Esophagus (tissue), 2 donors: ENCODE measurements at regions not wholly inside any gene's neighbourhood (a gene's known extent, or its start where the extent isn't known, plus 50 kb on each side); places are given as distances from the start of the nearest gene placed in this dataset.
"Not testable (repeated sequence)": the region's sequence is repeated elsewhere in the genome, so short reads cannot be mapped to it uniquely, and the experiment has no call there.

Experiments
- H3K27ac ChIP-seq, 2 donors: one replicate each; pipeline ENCODE4 v1.5.1; 2013; ENCODE audit warnings: low read depth in 2 of 2, mild to moderate bottlenecking in 2 of 2, inconsistent platforms in 1 of 2, low read length in 1 of 2, moderate library complexity in 1 of 2
- H3K27me3 ChIP-seq, 2 donors: one replicate each; pipeline ENCODE4 v1.6.1; 2013; ENCODE audit warnings: low read length in 2 of 2, control low read depth in 1 of 2, mild to moderate bottlenecking in 1 of 2; ENCODE audit not compliant: insufficient read depth in 2 of 2, control insufficient read depth in 1 of 2
- H3K36me3 ChIP-seq, 2 donors: one replicate each; pipeline ENCODE4 v1.6.1; 2013; ENCODE audit warnings: low read length in 1 of 2; ENCODE audit not compliant: control insufficient read depth in 2 of 2, insufficient read depth in 2 of 2
- H3K4me1 ChIP-seq, 2 donors: one replicate each; pipeline ENCODE4 v1.6.1; 2013; ENCODE audit warnings: low read length in 1 of 2; ENCODE audit not compliant: control insufficient read depth in 2 of 2, insufficient read depth in 2 of 2
- H3K4me3 ChIP-seq, 2 donors: one replicate each; pipeline ENCODE4 v1.5.1; 2013; ENCODE audit warnings: low read length in 2 of 2, mild to moderate bottlenecking in 2 of 2, low read depth in 1 of 2, moderate library complexity in 1 of 2
- H3K9me3 ChIP-seq, 2 donors: one replicate each; pipeline ENCODE4 v1.6.1; 2013; ENCODE audit warnings: mild to moderate bottlenecking in 2 of 2, low read depth in 1 of 2, low read length in 1 of 2, moderate library complexity in 1 of 2; ENCODE audit not compliant: control insufficient read depth in 2 of 2, insufficient read depth in 1 of 2
- WGBS, 2 donors: extraction: QIAGEN DNeasy Blood & Tissue Kit; methylation state at CpG; one replicate each; pipeline ENCODE4 v1.1.7; 2013; 5-methylcytosine and 5-hydroxymethylcytosine counted together
- donor health status: healthy with polysubstance abuse.
- donor health status: Bipolar disorder and iron deficiency.

DNA sequence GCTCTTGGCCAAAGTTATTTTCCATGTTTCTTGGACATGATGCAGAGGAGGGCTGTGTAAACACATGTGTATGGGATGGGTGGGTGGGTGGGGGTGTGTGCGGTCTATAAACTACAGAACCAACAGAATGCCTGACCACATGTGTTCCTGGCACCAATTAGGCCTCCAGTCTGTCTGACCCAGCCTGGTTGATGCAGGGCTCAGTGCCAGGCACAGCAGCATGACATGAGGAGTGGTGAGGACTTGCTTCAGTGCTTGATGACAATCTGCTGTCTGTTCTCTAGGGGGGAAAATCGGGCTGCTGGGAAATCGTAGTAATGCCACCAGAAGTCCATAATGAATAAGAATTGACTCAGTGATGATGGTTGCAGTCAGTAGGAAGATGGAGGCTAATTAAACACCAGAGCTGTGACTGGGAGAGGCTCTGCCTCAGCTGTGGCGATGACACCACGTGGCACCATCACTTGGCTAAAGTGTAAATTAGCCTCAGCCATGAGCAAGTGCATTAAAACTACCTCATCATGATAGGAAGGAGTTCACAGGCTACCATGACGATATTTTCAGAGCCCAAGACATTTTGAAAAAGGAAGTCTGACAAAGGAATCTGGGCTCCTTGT is 260.1 kb upstream of the PODXL start:
- 78 to 81% methylated on average over 6 of the region's 6 CpGs for WGBS, 2 donors
- H3K27ac ChIP-seq: no peak overlapping the region

DNA sequence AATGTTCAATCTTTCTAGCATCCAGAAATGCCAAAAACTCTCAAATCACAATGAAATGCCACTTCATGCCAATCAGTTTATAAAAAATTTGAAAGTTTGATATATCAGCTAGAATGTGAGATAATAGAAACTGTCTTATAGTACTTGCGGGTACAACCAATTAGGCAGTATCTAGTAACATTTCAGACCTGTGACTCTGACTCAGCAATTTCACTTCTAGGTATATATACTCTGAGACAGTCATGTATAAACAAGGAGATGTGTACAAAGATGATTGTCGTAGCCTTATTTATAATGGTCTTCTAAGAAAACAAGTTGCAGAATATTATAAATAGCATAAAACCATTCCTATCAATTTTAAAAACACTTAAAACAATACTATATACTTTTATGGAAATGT is 252.3 kb upstream of the PODXL start:
- Histone ChIP-seq H3K4me1 (no peaks in the 10 kb centered on the region), H3K27ac (no peak overlapping the region), H3K27me3 (no peaks in the 10 kb centered on the region), H3K4me3 (no peak overlapping the region), H3K36me3 (no peaks in the 10 kb centered on the region), H3K9me3 (no peaks in the 10 kb centered on the region)
- WGBS, 2 donors: 82 to 89% methylated on average over 2 of the region's 2 CpGs

More for the DNA sequence above, 260.1 kb upstream of the PODXL start:
- Histone ChIP-seq H3K4me3 (no peak overlapping the region), H3K9me3 (no peaks in the 10 kb centered on the region), H3K36me3 (no peaks in the 10 kb centered on the region), H3K27me3 (no peaks in the 10 kb centered on the region), H3K4me1 (no peaks in the 10 kb centered on the region)

DNA sequence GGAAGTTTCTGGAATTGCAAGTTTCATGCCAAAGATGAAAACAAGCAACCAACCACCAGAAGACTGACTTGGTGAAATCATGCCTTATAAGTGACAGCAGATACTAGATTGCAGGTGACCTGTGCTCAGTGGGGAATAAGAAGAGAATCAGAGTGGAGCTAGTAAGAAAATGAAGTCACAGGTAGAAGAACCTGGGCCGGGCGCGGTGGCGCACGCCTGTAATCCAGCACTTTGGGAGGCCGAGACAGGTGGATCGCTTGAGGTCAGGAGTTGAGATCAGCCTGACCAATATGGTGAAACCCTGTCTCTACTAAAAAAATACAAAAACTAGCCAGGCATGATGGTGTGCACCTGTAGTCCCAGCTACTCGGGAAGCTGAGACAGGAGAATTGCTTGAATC is 251.7 kb upstream of the PODXL start:
- 87 to 91% methylated on average over 8 of the region's 8 CpGs for WGBS, 2 donors
- not testable (repeated sequence) for H3K4me1 ChIP-seq, H3K9me3 ChIP-seq, H3K36me3 ChIP-seq, H3K27me3 ChIP-seq, H3K27ac ChIP-seq, H3K4me3 ChIP-seq

DNA sequence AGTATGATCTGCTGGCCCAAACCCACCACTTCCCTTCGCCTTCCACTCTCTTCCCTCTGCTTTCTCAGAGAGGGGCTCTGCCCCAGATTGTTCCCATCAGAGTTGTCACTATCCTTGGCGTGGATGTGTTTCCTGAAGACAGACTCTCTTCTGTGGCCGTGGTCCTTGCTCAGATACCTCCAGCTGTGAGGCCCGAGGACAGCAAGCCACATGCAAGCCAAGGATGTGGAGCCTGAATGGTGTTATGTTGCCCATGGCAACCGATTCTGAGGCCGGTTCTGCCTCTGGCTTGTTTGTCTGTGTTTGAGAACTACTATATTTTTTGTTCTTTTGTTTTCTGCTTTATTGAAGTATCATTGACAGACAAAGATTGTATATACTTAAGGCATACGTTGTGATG is 247.4 kb upstream of the PODXL start:
- WGBS, 2 donors: 61 to 66% methylated on average over 7 of the region's 7 CpGs
- Histone ChIP-seq H3K9me3 (no peaks in the 10 kb centered on the region), H3K4me1 (no peaks in the 10 kb centered on the region), H3K27ac (no peak overlapping the region), H3K36me3 (no peaks in the 10 kb centered on the region), H3K27me3 (no peaks in the 10 kb centered on the region), H3K4me3 (no peak overlapping the region)

DNA sequence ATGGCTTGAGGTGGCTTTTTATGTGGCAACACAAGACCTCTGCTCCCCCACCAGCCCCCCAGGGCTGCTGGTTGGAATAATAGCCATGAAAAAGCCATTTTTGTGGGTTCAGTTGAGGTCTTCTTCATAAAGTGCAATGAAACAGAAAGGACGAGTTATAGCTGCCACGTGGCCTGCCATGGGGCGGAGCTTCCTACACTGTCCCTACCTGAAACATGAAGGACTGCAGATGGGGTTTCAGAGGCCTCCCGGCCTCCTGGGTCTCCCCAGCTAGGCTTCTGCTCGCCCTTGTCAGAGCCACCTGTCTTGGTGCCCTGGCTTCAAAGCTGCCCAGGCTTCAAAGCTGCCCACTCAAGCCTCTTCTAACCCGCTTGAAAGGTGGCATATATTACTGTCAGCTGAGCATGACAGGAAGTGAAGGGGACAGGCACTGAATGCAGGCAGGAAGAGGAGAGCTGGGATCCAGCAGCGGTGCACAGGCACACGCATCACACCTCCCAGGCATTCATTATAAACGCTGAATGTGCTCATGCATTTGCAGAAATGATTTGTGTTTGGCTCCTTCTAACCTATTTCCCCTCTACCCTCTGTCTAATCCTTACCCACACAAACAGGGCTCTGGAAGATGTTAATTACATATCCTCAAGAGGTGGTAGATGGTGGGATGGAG is 245.9 kb upstream of the PODXL start:
- H3K4me1 ChIP-seq: no peaks in the 10 kb centered on the region
- H3K27ac ChIP-seq: no peak overlapping the region
- no peaks in the 10 kb centered on the region for H3K36me3 ChIP-seq
- no peaks in the 10 kb centered on the region for H3K27me3 ChIP-seq
- no peaks in the 10 kb centered on the region for H3K9me3 ChIP-seq
- 80% methylated on average over 9 of the region's 9 CpGs for WGBS, 2 donors
- H3K4me3 ChIP-seq: no peak overlapping the region

DNA sequence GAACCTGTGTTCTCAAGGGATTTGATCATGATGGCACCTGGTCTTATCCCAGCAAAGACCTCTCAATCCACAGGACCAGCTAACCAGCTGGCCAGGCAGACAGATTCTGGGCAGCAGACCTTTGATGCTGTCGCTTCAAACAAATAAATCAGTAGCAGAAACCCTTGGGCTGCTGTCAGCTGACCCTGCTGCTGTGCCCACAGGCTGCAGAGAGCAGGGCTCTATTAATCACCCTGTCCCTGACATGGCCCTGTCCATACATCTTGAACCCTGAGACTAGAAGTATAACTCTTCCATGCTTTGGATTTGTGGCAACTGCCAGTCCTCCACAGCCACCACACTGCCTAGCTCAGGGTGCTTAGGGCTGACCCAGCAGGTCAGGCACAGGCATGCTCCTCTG is 244.1 kb upstream of the PODXL start:
- Histone ChIP-seq H3K4me1 (no peaks in the 10 kb centered on the region), H3K9me3 (no peaks in the 10 kb centered on the region), H3K27ac (no peak overlapping the region), H3K4me3 (no peak overlapping the region), H3K36me3 (no peaks in the 10 kb centered on the region), H3K27me3 (no peaks in the 10 kb centered on the region)
- WGBS, 2 donors: 47 to 64% methylated on average over 1 of the region's 1 CpG

DNA sequence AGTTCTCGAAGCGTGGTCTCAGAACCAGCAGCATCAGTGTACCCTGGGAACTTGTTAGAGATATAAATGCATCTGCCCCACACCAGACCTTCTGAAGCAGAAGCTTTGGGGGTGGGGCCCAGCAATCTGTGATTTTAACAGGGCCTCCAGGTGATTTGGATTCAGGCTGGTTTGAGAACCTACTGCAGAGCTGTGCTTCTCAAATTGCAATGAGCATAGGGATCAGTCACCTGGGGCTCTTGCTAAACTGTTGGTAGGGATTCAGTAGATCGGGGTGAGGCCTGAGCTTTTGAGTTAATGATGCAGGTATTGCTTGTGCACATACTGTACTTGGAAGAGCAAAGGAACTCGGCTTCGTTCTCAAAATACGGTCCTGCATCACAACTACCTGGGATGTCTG is 243.6 kb upstream of the PODXL start:
- H3K4me1 ChIP-seq: no peaks in the 10 kb centered on the region
- no peak overlapping the region for H3K27ac ChIP-seq
- no peaks in the 10 kb centered on the region for H3K36me3 ChIP-seq
- 71 to 77% methylated on average over 6 of the region's 6 CpGs for WGBS, 2 donors
- H3K4me3 ChIP-seq: no peak overlapping the region
- H3K9me3 ChIP-seq: no peaks in the 10 kb centered on the region
- no peaks in the 10 kb centered on the region for H3K27me3 ChIP-seq

DNA sequence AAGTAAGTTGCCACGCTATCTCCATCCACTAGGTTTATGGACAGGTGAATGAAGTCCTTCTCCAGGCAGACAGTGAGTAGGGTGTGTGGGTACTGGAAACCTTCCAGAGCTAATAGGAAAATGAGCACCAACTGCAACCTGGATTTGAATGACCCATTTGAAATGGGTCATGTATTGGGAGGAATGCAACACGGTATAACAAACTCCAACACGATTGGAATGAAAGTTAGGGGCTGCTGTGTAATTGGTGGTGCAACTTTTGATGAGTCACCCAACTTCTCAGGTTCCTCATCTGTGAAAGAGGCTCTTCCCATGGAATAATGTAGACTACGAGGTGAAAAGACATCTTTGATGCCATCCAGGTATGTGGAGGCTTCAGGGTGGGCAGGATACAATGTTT is 241.4 kb upstream of the PODXL start:
- Histone ChIP-seq H3K36me3 (no peaks in the 10 kb centered on the region), H3K4me3 (no peak overlapping the region), H3K9me3 (no peaks in the 10 kb centered on the region), H3K4me1 (no peaks in the 10 kb centered on the region), H3K27ac (no peak overlapping the region), H3K27me3 (no peaks in the 10 kb centered on the region)
- WGBS, 2 donors: 69 to 72% methylated on average over 4 of the region's 4 CpGs

DNA sequence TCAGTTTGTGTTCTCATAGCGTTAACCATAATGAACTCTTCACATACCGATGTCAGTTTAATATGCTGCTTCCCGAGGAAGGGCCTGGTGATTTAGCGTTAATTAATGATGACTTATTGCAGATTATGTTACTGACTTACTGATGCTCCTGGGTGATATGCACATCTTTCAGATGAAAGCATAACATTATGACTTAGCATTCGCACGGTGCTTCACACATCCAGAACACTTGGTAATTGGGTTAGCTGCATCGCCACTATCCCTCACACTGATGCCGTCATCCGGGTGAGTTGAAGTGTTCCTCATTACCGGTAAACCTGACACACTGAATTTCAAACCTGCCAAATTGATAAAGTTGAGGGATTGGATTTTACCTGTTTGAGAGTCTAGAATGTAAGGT is 239.0 kb upstream of the PODXL start:
- no peaks in the 10 kb centered on the region for H3K27me3 ChIP-seq
- no peak overlapping the region for H3K4me3 ChIP-seq
- WGBS, 2 donors: 81% methylated on average over 10 of the region's 10 CpGs
- H3K36me3 ChIP-seq: no peaks in the 10 kb centered on the region
- H3K27ac ChIP-seq: no peak overlapping the region
- no peaks in the 10 kb centered on the region for H3K4me1 ChIP-seq
- no peaks in the 10 kb centered on the region for H3K9me3 ChIP-seq

DNA sequence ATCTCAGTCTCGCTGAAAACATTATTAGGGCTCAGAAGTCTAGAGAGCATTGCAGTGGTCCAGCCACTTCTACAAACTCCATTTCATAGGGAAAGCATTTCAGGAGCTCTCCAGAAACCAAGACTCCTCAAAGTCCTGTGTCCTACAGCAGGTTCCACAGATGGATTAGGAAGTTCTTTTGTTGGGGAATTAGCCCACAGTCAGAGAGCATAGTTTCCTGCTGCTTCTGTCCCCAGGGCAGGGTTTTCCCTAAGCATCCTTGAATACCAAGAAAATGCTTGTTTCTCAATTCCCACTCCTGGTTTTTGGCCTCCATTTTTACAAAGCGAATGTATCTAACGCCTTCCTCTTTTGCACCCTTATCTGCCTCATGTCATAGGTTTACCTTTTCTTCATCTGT is 235.9 kb upstream of the PODXL start:
- no peak overlapping the region for H3K4me3 ChIP-seq
- H3K4me1 ChIP-seq: no peaks in the 10 kb centered on the region
- H3K9me3 ChIP-seq: no peaks in the 10 kb centered on the region
- no peaks in the 10 kb centered on the region for H3K27me3 ChIP-seq
- 86 to 88% methylated on average over 3 of the region's 3 CpGs for WGBS, 2 donors
- H3K36me3 ChIP-seq: no peaks in the 10 kb centered on the region
- no peak overlapping the region for H3K27ac ChIP-seq
